ENCODE measurements at regions not wholly inside any gene's neighbourhood (a gene's known extent, or its start where the extent isn't known, plus 50 kb on each side); places are given as distances from the start of the nearest gene placed in this dataset.

DNA sequence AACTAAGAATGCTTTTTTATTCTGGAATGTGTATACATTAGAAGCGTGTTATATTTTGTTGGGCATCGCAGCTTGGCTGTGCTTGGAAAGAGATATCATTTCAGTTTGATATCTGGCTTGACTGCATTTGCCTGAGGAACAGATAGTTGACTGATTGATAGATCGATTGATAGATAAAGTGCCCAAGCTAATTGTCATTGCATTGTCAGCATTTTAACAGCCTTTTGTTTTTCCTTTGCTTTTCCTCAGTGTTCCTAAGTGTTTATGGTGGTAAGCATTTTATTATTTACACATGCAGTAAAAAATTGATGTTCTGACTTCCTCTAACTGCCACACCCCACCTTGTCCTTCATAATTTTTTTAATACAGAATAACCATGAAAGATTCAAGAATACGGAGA is 180.9 kb upstream of the GRIK2 start:
- no peak for DNase-seq (ENCODE audit: low spot score)

DNA sequence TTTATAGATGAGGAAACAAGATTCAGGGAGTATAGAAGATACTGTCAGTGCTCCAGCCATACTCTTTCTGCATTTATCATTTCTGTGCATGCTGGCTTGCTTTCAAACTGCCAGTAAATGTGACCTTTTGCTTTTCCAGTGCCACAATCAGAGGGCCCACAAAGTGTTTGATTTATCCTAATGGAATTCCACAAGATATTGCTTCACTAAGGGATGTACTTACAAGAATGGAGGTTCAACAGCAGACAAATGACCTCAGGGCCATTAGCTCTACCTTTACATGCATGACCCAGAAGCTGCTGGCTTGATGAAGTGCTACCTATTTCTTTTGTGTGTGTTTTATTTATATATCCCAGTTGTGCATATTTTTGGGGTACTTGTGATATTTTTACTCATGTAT is 171.5 kb upstream of the GRIK2 start:
- DNase-seq (ENCODE audit: low spot score): no peak

DNA sequence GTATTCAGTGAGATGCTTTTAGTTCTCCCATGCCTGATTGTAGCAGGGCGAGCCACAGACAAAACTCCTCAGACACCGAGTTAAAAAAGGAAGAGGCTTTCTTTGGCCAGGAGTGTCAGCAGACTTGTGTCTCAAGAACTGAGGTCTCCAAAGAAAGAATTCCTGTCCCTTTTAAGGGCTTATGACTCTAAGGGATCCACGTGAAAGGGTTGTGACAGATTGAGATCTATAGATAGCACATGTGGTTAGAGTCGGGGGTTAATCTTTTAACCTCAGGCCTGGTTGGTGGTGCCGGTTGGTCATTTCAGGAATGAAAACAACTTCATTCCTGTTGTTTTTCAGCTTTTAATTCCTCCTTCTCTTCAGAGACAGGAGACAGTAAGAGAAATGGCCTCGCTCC is 168.8 kb upstream of the GRIK2 start:
- DNase-seq (ENCODE audit: low spot score): no peak

DNA sequence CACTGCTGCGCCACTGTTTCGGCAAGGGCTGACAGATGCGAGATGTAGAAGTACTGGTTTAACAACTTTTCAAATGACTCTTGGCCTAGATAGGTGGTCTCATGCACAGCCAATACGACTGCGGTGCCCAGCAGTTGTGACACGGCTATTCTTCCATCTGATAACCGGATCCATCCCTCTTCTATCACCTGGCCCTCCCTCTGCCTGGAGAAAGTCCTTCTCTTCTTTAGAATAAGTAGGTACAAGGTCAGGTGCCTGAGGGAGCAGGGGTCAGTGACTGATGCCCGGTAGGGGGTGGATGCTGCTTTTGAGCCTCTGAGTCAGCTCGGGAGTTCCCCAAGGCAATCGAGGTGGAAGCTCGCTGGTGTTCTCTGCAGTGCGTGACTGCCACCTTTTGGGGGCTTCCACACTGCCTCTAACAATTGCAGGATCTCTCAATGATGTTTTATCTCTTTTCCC is 166.8 kb upstream of the GRIK2 start:
- no peak for DNase-seq (ENCODE audit: low spot score)

DNA sequence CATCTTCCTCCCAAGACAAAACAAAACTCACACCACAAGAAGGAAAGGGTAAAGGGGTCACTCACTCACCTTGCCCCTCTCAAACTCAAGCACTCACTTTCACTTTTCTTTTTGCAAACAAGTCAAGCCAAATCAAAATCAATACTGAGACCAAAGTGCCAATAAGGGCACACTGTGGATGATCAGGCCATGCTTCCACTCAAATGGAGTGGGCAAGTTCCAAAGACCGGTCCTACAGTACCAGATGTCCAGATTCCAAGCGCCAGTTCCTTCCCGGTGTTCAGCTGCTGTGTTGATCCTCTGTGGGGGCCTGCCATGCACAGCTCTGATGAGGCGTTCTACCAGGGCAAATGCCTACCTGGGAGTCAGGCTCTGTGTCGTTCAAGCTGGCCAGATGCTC is 162.6 kb upstream of the GRIK2 start:
- DNase-seq (ENCODE audit: low spot score): no peak

DNA sequence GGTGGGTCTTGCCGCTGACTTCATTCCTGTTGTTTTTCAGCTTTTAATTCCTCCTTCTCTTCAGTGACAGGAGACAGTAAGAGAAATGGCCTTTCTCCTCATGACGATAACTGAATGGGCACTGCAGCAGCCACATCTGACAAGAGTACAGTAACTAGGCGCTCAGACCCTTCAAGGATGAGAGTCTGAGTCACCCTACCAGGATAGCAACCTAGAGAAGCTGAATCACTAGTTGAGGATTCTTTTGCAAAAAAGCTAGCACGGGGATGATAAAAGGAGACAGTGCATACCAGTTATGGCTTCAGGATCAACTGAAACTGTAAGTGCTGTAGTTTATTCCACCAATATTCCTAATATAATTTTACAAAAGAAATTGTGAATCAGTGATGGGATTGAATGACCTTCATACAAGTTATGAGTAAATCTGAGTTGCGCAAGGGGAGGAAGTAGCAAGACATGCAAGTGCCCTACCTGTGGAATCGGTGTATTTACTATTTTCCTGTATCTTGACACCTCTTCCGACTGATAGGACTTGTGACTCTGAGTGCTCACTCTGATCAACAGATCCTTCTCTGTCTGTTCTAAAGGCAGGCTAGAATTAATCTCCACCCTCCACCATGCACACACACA is 161.8 kb upstream of the GRIK2 start:
- no peak for DNase-seq (ENCODE audit: low spot score)

DNA sequence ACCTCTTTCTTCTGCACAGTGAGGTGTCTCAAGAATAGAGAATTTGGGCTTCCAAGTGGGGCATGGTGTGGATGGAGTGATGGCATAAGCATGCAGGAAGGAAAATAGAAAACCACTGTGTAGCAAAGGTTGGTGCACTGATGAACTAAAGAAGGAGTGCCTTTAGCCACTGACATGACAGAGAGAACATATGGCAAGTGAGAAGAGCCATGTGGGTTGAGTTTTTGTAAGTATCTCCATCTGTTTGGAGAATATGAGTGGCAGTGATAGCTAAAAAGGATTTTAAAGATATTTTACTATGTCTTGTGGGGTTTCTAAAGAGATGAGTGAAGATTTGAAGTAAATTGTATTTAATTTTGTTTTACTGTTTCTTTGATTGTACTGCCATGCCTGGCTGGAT is 160.5 kb upstream of the GRIK2 start:
- DNase-seq (ENCODE audit: low spot score): no peak

DNA sequence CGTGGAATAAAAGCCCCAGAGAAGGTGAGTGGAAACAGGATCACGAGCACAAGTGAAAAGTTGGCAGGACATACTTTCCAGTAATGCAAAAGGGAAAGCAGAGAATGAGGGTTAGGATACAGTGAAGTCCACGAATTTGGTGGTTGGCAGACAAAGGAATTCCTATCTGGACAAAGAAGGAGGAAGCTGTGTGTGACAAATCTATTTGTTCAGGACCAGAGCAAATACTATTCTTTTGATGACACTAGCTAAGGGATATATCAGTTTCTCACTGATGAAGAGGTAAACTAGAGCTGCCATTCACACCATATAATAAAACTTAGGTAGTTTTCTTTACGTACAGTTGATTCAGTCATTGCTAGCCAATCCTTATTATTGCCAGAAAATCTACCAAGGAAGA is 156.8 kb upstream of the GRIK2 start:
- DNase-seq (ENCODE audit: low spot score): no peak

DNA sequence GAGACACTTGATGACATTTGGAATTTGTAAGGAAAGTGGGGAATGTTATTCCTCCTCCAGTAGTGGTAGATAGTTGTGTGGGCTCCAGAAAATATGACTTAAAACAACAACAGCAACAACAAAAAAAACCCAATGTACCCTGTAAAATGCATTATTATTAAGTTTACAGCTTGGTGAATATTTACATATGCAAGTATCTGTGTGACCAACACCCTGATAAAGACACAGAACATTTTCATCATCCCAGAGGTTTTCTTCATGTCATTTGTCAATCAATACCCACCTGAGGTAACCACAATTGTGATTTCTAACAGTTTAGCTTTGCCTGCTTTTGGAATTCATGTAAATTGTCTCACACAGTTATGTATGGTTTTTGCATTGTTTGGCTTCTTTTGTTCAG is 152.1 kb upstream of the GRIK2 start:
- no peak for DNase-seq (ENCODE audit: low spot score)

DNA sequence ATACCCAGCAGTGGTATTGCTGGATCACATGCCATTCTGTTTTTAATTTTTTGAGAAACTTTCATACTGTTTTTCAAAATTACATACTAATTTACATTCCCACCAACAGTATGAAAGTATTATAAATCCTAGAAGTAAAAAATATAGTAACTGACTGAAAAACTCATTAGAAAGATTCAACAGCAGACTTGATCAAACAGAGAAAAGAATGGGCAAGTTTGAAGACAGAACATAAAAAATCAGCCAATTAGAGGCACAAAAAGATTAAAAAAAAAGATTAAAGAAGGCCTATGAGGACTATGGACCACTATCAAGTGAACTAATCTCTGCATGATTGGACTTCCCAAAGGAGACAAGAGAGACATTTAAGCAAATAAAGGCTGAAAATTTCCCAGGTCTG is 144.0 kb upstream of the GRIK2 start:
- DNase-seq (ENCODE audit: low spot score): no peak

DNA sequence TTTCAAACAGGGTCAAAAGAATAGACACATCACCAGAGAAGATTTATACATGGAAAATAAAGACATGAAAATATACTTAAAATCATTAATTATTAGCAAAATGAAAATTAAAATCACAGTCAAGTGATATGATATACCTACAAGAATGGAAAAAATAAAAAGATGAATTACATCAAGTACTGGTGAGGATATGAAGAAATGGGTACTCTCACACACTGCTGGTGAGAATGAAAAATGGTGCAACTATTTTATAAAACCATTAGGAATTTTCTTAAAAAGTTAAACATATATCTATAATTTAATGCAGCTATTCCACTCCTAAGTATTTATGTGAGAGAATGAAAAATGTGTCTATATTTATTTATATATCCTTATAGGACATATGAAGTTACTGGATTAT is 136.3 kb upstream of the GRIK2 start:
- no peak for DNase-seq (ENCODE audit: low spot score)

DNA sequence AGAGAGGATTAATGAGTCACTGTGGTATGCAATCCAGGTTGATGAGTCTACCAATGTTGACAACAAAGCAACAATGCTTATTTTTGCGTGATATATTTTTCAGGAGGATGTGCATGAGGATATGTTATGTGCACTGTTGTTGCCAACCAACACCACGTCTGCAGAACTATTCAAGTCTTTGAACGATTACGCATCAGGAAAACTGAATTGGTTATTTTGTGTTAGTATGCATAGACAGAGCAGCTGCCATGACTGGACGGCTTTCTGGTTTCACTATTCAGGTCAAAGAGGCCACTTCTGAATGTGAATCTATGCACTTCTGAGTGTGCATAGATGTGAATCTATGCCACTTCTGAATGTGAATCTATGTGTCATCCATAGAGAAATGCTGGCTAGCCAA is 134.0 kb upstream of the GRIK2 start:
- no peak for DNase-seq (ENCODE audit: low spot score)

DNA sequence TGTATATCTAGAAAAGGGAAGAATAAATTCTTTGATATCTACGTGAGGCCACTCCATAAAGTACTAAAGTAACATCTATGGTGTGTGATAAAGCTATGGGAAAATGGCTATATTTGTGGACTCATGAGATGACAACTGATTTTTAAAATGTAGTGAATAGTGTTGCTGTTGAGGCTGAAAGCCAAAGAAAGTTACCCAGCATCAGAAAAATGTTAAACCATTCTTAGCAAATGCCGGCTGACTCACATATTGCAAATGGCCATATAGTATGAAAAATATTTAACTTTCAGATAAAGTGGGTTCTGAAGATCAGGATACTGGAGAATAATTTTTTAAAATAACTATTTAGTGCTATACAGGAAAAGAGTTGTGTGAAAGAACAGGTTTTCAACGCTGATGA is 129.9 kb upstream of the GRIK2 start:
- no peak for DNase-seq (ENCODE audit: low spot score)

DNA sequence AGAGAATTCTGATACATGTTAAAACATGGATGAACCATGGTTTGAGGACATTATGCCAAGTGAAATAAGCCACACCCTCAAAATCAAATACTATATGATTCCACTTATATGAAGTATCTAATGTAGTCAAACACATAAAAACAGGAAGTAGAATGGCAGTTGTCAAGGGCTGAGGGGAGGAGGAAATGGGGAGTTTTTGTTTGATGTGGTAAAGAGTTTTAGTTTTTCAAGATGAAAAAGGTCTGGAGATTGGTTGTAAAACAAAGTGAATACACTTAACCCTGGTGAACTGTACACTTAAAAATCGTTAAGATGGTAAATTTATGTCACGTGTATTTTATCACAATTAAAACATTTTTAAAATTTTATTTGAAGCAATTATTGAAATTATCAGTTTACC is 127.4 kb upstream of the GRIK2 start:
- DNase-seq (ENCODE audit: low spot score): no peak

DNA sequence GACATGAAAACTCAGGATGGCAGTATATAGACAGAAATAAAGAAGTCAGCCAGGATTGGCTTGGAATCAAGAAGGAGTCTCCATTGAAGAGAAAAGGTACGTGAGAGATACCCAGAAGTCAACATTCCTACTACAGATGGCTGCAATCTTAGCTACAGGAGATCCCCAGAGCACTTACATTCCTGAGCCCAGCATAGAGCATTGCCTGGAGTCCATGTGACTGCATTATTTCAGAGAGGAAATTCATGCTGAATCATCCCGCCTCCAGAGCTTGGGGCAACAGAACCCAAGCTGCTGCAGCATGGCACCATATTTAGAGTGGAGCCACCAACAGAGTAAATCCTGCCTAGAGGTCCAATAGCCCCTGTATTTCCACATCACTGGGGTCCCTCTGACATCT is 125.0 kb upstream of the GRIK2 start:
- DNase-seq (ENCODE audit: low spot score): no peak

DNA sequence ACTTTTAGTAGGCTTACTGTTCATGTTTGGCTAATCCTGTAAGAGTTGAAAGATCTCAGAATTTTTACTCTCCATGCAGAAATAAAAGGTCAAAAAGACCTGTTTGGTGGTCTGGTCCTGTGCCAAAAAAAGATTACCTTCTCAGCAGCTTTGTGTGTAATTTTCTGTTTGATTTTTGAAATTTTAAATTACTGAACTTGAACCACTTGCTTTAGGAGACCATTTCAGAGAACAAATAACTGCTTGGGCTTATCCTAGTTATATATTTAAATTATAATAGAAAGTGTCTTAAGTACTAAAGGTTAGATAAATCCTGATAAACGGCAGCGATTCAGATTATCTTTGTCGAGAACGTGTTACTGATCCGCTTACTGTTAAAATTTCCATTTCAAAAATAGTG is 118.3 kb upstream of the GRIK2 start:
- DNase-seq (ENCODE audit: low spot score): no peak

DNA sequence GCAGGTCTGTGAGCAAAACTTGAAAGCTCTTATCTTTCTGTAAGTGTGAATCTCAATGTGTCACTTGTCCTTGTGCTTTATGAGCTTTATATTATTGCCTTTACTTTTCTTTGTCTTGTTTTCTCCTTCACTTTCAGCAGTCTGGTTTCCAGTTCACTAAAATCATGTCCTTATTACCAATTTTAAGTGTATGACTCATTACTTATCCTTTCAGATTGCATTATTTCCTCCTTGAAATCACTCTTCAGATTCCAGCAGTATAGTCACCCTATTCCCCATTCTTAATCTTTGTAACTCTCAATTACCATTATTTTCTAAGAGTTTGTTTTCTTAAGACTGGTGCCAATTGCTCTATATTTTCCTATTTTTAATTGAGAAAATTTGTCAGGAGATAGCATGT is 117.4 kb upstream of the GRIK2 start:
- no peak for DNase-seq (ENCODE audit: low spot score)

DNA sequence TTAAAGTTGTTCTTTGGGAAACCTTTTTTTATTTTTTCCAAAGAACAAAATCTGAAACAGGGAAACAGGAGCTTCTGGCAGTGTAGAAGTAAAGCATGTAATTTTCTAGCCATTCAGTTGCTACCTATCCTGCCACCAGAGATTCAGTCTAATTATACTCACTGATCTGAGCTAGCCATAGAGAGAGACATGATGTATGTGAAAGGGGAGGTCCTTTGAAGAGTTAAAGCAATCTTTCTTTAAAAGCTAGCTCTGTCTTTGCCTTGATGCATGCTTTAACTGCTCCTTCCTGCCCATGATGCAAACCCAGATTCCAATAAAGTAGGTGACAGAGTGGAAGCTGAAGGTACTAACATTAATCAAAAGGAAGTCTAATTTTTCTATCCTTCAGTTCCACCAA is 114.1 kb upstream of the GRIK2 start:
- DNase-seq (ENCODE audit: low spot score): no peak

DNA sequence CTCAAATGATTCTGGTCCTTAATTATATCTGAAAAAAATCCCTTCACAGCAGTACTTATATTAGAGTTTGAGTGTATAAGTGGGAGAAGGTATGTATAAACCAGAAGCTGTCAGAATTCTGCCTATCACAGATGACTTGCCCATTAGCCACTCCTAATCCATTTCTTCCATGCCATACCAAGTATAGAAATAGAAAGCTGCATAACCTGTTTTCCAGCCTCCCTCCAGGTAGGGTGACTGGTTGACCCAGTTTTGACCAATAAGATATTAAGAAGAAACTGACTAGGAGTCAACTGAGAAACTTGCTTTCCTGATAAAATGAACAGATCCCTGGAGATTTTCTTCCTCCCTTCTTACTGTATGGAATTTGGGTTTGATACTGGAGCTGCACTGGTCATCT is 112.2 kb upstream of the GRIK2 start:
- no peak for DNase-seq (ENCODE audit: low spot score)

DNA sequence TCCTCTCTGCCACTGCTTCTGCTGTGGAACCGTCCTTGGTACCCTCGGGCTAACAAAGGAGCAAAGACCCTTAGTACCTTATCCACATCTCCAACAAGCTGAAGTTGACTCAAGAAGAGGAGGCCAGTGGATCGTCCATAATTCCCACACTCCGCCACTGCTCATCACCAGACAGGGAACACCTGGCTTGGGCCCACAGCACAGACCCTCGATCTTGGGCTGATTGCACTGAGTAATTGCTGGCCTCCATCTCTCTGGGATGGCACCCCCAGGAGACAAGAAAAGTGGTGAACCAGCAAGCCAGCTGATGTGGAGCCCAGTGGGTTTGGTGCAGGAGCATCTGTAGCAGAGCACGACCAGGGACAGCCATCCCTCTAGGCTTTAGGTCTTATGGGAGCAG is 109.4 kb upstream of the GRIK2 start:
- no peak for DNase-seq (ENCODE audit: low spot score)

DNA sequence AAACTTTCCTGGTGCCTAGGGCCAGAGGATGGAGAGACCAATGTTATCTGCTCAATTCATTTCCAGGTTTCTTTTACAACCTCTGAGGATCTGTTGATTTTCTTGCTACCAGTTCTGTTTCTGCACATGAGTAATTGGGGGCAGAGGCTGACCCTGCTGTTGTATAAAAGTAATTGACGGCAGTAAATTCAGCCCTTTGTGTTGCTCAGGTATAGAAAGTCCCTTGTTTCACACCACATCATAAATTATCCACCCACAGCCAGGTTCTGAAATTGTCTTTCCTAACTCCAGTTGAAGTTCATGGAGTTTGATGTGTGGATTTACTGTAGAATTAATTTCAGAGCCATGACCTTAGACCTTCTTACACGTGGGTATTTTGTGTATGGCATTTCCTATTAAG is 107.4 kb upstream of the GRIK2 start:
- DNase-seq (ENCODE audit: low spot score): no peak

DNA sequence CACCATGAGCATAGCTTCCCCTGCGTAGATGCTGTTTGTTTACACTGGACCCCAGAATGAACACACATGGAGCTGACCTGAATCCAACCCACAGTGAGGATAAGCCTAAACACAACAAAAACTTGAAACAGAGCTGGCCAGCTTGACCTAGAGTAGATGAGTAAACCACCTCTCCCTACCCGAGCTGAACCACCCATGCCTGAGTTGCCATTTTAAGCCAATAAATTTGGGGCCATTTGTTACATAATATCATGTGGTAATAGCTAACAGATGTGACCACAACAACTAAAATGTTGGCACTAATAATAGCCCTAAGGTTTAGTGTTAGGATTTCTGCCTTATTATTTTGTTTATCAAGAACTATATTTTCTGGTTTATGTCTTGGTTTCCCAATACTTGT is 103.2 kb upstream of the GRIK2 start:
- DNase-seq (ENCODE audit: low spot score): no peak

DNA sequence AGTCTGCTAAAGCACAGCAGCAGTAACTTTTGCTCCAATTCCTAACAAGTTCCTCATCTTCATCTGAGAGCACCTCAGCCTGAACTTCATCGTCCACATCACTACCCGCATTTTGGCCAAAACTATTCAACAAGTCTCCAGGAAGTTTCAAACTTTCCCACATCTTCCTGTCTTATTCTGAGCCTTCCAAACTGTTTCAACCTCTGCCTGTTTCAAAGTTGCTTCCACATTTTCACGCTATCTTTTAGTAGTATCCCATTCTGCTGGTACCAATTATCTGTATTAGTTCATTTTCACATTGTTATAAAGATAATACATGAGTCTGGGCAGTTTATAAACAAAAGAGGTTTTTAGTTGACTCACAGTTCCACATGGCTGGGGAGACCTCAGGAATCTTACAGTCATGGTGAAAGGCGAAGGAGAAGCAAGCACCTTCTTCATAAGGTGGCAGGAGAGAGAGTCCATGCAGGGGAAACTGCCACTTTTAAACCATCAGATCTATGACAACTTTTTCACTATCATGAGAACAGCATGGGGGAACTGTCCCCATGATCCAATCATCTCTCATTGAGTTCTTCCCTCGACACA is 99.4 kb upstream of the GRIK2 start:
- no peak for DNase-seq (ENCODE audit: low spot score)

DNA sequence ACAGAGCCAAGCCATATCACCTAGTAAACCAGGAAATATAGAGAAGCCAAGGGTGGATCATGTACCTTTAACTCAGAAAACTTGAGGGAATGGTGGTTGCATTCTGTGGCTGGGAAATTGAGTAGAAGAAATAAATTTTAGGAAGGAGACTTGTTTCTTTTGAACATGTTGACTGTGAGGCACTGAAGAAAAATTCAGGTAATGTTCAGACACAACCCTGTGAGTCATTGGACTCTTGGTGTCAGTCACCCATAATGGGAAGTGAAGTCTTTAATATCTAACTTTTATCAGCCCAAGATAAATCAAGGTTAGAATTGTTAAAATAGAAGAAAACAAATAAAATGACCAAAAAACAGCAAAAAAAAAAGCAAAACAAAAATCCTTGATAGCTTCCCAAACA is 98.8 kb upstream of the GRIK2 start:
- no peak for DNase-seq (ENCODE audit: low spot score)

All from CD4-positive, alpha-beta T cell treated with Interleukin-15 for 4 hours (primary cell).